ENCODE measurements at regions not wholly inside any gene's neighbourhood (a gene's known extent, or its start where the extent isn't known, plus 50 kb on each side); places are given as distances from the start of the nearest gene placed in this dataset.

DNA sequence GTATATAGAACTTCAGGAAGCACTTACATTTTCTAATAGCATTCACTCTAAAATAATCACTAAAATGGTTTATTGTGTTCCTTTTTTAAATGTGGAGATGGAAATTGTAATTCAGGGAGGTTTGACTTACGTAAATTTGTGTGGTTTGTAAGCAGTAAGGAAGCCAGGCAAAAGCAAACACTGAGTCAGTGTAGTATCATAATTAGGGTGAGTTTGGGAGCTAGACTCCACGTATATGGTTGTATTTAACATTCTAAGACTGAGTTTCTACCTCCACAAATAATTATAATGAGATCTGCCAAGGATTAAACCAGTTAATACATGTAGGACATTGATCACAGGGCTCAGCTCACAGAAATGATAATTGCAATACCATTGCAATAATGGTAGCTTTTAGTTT is 425.5 kb downstream of the CBLN4 start:
- H3K4me3 Mint-ChIP-seq (ENCODE audit: unreplicated experiment), result no peak overlapping the region
- no peak for DNase-seq

DNA sequence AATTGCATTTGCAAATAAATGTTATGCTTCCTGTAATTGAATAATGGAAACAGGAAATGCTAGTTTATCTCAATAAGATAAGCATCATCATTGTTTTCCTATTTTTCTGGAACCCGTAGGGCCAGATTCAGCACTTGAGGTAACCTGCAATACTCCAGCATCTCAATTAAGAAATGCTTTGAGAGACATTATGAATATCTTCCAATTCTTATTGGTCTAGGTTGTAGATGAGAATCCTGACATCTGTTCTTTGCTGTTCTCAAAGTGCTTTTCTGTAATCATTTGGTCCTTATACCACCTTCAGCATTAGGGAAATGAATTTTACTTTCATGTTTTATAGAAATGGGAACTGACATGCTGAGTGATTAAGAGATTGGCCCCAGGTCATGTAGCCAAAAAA is 428.3 kb downstream of the CBLN4 start:
- Mint-ChIP-seq H3K4me3 (ENCODE audit: unreplicated experiment) (no peak overlapping the region), H3K9me3 (ENCODE audit: unreplicated experiment) (no peaks in the 10 kb centered on the region), H3K27ac (ENCODE audit: unreplicated experiment) (no peak overlapping the region), H3K4me1 (ENCODE audit: low read depth, unreplicated experiment) (no peaks in the 10 kb centered on the region), H3K36me3 (ENCODE audit: unreplicated experiment) (no peaks in the 10 kb centered on the region), H3K27me3 (ENCODE audit: unreplicated experiment) (no peaks in the 10 kb centered on the region)
- TF ChIP-seq, protein P1, sequence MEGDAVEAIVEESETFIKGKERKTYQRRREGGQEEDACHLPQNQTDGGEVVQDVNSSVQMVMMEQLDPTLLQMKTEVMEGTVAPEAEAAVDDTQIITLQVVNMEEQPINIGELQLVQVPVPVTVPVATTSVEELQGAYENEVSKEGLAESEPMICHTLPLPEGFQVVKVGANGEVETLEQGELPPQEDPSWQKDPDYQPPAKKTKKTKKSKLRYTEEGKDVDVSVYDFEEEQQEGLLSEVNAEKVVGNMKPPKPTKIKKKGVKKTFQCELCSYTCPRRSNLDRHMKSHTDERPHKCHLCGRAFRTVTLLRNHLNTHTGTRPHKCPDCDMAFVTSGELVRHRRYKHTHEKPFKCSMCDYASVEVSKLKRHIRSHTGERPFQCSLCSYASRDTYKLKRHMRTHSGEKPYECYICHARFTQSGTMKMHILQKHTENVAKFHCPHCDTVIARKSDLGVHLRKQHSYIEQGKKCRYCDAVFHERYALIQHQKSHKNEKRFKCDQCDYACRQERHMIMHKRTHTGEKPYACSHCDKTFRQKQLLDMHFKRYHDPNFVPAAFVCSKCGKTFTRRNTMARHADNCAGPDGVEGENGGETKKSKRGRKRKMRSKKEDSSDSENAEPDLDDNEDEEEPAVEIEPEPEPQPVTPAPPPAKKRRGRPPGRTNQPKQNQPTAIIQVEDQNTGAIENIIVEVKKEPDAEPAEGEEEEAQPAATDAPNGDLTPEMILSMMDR (IDR thresholded peaks at IDR 0.05; ENCODE audit: partially characterized antibody, unreplicated experiment), result no peak
- no peak for DNase-seq

More for the DNA sequence above, 425.5 kb downstream of the CBLN4 start:
- TF ChIP-seq, protein P1 (IDR thresholded peaks at IDR 0.05; ENCODE audit: partially characterized antibody, unreplicated experiment), result no peak
- H3K36me3 Mint-ChIP-seq (ENCODE audit: unreplicated experiment), result no peaks in the 10 kb centered on the region
- H3K27me3 Mint-ChIP-seq (ENCODE audit: unreplicated experiment), result no peaks in the 10 kb centered on the region
- H3K4me1 Mint-ChIP-seq (ENCODE audit: low read depth, unreplicated experiment), result no peaks in the 10 kb centered on the region
- H3K27ac Mint-ChIP-seq (ENCODE audit: unreplicated experiment), result no peak overlapping the region
- H3K9me3 Mint-ChIP-seq (ENCODE audit: unreplicated experiment), result peaks cover 3% of the 10 kb centered on the region

DNA sequence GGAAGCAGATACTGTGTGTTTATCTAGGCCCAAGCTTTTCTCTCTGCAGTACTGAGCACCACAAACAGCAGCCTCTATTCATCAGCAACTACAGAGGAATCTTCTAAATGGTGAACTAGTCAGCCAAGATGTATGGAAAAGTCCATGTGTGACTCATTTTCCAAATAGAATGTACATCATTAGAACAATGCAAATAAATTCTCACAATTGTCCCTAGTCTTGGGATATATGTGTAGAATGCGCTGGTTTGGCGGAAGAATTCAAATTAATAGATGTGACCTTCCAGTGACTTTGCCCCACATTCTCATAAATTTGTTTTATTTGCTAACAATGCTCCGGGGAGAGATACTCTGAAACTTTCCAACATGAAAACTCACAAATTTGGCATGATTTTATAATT is 436.2 kb downstream of the CBLN4 start:
- Mint-ChIP-seq H3K27ac (ENCODE audit: unreplicated experiment) (no peak overlapping the region), H3K36me3 (ENCODE audit: unreplicated experiment) (no peaks in the 10 kb centered on the region), H3K27me3 (ENCODE audit: unreplicated experiment) (no peaks in the 10 kb centered on the region), H3K4me1 (ENCODE audit: low read depth, unreplicated experiment) (no peaks in the 10 kb centered on the region), H3K9me3 (ENCODE audit: unreplicated experiment) (peaks cover 4% of the 10 kb centered on the region), H3K4me3 (ENCODE audit: unreplicated experiment) (no peak overlapping the region)
- TF ChIP-seq, protein P1 (IDR thresholded peaks at IDR 0.05; ENCODE audit: partially characterized antibody, unreplicated experiment), result no peak
- DNase-seq, result no peak

DNA sequence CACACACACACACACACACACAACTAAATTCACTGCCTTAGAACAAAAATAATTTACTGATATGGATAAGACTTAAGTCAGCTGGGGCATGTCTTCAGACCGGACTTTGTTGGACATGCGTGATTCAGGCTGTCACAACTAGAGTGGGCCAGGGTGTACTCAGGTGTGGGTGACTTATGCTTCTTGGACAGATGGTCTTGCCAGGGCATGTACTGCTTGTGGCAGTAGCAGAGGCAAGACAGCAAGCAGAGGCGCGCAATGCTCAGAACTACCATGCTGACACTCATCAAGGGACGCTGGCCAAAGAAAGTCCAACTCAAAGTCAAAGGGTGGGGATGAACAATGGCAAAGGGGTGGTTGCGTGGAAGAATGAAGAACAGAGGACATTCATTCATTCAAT is 437.5 kb downstream of the CBLN4 start:
- Mint-ChIP-seq H3K4me3 (ENCODE audit: unreplicated experiment) (no peak overlapping the region), H3K4me1 (ENCODE audit: low read depth, unreplicated experiment) (no peaks in the 10 kb centered on the region), H3K27ac (ENCODE audit: unreplicated experiment) (no peak overlapping the region), H3K9me3 (ENCODE audit: unreplicated experiment) (peaks cover 7% of the 10 kb centered on the region), H3K27me3 (ENCODE audit: unreplicated experiment) (peaks cover 2% of the 10 kb centered on the region), H3K36me3 (ENCODE audit: unreplicated experiment) (no peaks in the 10 kb centered on the region)
- TF ChIP-seq, protein P1 (IDR thresholded peaks at IDR 0.05; ENCODE audit: partially characterized antibody, unreplicated experiment), result no peak
- no peak for DNase-seq

DNA sequence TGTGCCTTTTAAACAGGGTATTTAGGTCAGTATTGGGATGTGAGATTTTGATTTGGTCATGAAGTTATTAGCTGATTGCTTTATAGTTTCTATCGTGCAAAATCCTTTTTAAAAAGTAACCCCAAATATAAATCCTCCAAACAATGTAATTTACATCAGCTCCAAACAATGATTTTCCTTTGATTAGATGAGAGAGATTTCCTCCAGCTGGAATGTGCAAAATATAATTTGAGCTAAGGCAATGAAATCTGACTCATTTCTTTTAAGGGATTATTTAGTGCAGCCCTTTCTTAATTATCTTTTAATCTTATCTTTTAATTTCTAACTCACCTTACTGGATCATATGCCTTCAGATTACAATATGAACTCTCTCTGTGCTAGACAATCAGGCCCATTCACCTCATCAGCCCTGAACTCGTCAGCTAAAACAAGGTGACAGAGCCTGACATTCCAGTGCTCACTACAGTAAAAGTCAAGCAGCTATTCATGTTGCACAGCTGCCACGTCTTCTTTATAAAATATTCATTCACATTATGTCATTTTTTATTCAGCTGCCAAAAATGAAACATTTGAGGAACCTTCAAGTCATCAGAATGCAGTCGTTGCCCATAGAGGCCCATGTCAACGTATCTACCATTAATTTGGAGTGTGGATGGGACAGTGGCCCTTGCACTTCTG is 440.1 kb downstream of the CBLN4 start:
- Mint-ChIP-seq H3K27ac (ENCODE audit: unreplicated experiment) (no peak overlapping the region), H3K9me3 (ENCODE audit: unreplicated experiment) (peaks cover 7% of the 10 kb centered on the region), H3K4me1 (ENCODE audit: low read depth, unreplicated experiment) (no peaks in the 10 kb centered on the region), H3K36me3 (ENCODE audit: unreplicated experiment) (no peaks in the 10 kb centered on the region), H3K27me3 (ENCODE audit: unreplicated experiment) (peaks cover 4% of the 10 kb centered on the region), H3K4me3 (ENCODE audit: unreplicated experiment) (no peak overlapping the region)
- TF ChIP-seq, protein P1 (IDR thresholded peaks at IDR 0.05; ENCODE audit: partially characterized antibody, unreplicated experiment), result no peak
- DNase-seq, result no peak

All from glutamatergic neuron (in vitro differentiated cells).